BLaER1 (cell line): ENCODE measurements at regions not wholly inside any gene's neighbourhood (a gene's known extent, or its start where the extent isn't known, plus 50 kb on each side); places are given as distances from the start of the nearest gene placed in this dataset.

Source experiments
- H3K27ac ChIP-seq: shearing (Covaris generic); formaldehyde crosslinking; 2 replicates; pipeline ENCODE4 v1.8.1; 2022
- H3K27me3 ChIP-seq: shearing (Covaris generic); formaldehyde crosslinking; 2 replicates; pipeline ENCODE4 v1.8.1; 2022
- H3K36me3 ChIP-seq: shearing (Covaris generic); formaldehyde crosslinking; 2 replicates; pipeline ENCODE4 v1.8.1; 2022
- H3K4me1 ChIP-seq: shearing (Covaris generic); formaldehyde crosslinking; 2 replicates; pipeline ENCODE4 v1.8.1; 2022
- H3K4me2 ChIP-seq: shearing (Covaris generic); formaldehyde crosslinking; 2 replicates; pipeline ENCODE4 v1.8.1; 2022
- H3K4me3 ChIP-seq: shearing (Covaris generic); formaldehyde crosslinking; 2 replicates; pipeline ENCODE4 v1.8.1; 2022
- H3K9ac ChIP-seq: shearing (Covaris generic); formaldehyde crosslinking; 2 replicates; pipeline ENCODE4 v1.8.1; 2022
- H3K9me3 ChIP-seq: shearing (Covaris generic); formaldehyde crosslinking; 2 replicates; pipeline ENCODE4 v1.8.1; 2022
- H4K20me1 ChIP-seq: shearing (Covaris generic); formaldehyde crosslinking; 2 replicates; pipeline ENCODE4 v1.8.1; 2022
- Cebpa-rat ChIP-seq: shearing (Covaris generic); IDR thresholded peaks from 2 replicates; pipeline ENCODE4 v1.8.1; 2022

- H3K9me3 ChIP-seq, result peaks cover 16% of the 10 kb centered on the region
- no peak overlapping the region for H3K9ac ChIP-seq
- H3K27ac ChIP-seq, result no peak overlapping the region
- H3K36me3 ChIP-seq, result peaks cover 11% of the 10 kb centered on the region; the same call in 1 of the 2 replicates
- no peak overlapping the region for H3K4me2 ChIP-seq
- no peak overlapping the region for H3K4me3 ChIP-seq
- H3K4me1 ChIP-seq, result peaks cover 24% of the 10 kb centered on the region
- no peaks in the 10 kb centered on the region for H4K20me1 ChIP-seq
- H3K27me3 ChIP-seq, result no peaks in the 10 kb centered on the region
- no peak for TF ChIP-seq Cebpa-rat
These were observed 455.8 kb downstream of the PCNX1 start for GRCh38 chr14:71362920-71363584.

GRCh38 chr14:71363946-71364925, 457.0 kb downstream of the PCNX1 start:
- Histone ChIP-seq H3K27me3 (no peaks in the 10 kb centered on the region), H3K4me3 (no peak overlapping the region), H3K4me2 (no peak overlapping the region), H3K27ac (no peak overlapping the region), H3K9me3 (peaks cover 4% of the 10 kb centered on the region), H4K20me1 (no peaks in the 10 kb centered on the region), H3K4me1 (peaks cover 18% of the 10 kb centered on the region), H3K9ac (no peak overlapping the region), H3K36me3 (no peaks in the 10 kb centered on the region)
- no peak for TF ChIP-seq Cebpa-rat

GRCh38 chr14:71365361-71365760, 458.1 kb downstream of the PCNX1 start:
- H3K4me3 ChIP-seq, result no peak overlapping the region
- H3K4me1 ChIP-seq, result peaks cover 11% of the 10 kb centered on the region
- H3K36me3 ChIP-seq, result no peaks in the 10 kb centered on the region
- no peak for TF ChIP-seq Cebpa-rat
- H3K9ac ChIP-seq, result no peak overlapping the region
- H3K9me3 ChIP-seq, result no peaks in the 10 kb centered on the region; the same call in 1 of the 2 replicates
- H4K20me1 ChIP-seq, result no peaks in the 10 kb centered on the region
- no peak overlapping the region for H3K27ac ChIP-seq
- H3K4me2 ChIP-seq, result no peak overlapping the region
- no peaks in the 10 kb centered on the region for H3K27me3 ChIP-seq

GRCh38 chr14:71366861-71367260, 459.6 kb downstream of the PCNX1 start:
- Histone ChIP-seq H3K4me1 (no peaks in the 10 kb centered on the region), H3K27ac (no peak overlapping the region), H3K9me3 (no peaks in the 10 kb centered on the region; the same call in 1 of the 2 replicates), H3K9ac (no peak overlapping the region), H3K36me3 (no peaks in the 10 kb centered on the region), H3K4me3 (no peak overlapping the region), H4K20me1 (no peaks in the 10 kb centered on the region), H3K27me3 (no peaks in the 10 kb centered on the region), H3K4me2 (no peak overlapping the region)
- no peak for TF ChIP-seq Cebpa-rat

- Histone ChIP-seq H3K4me2 (no peak overlapping the region), H3K9me3 (peaks cover 12% of the 10 kb centered on the region), H3K4me1 (no peaks in the 10 kb centered on the region), H3K27me3 (no peaks in the 10 kb centered on the region), H3K4me3 (no peak overlapping the region), H4K20me1 (no peaks in the 10 kb centered on the region), H3K9ac (no peak overlapping the region), H3K27ac (no peak overlapping the region), H3K36me3 (no peaks in the 10 kb centered on the region)
- no peak for TF ChIP-seq Cebpa-rat
These were observed 464.6 kb downstream of the PCNX1 start for GRCh38 chr14:71371711-71372396.

GRCh38 chr14:71372411-71372838, 465.2 kb downstream of the PCNX1 start:
- no peak for TF ChIP-seq Cebpa-rat
- H3K27me3 ChIP-seq, result no peaks in the 10 kb centered on the region
- H3K9ac ChIP-seq, result no peak overlapping the region
- H3K9me3 ChIP-seq, result peaks cover 17% of the 10 kb centered on the region
- H3K36me3 ChIP-seq, result no peaks in the 10 kb centered on the region
- no peak overlapping the region for H3K27ac ChIP-seq
- no peaks in the 10 kb centered on the region for H3K4me1 ChIP-seq
- no peak overlapping the region for H3K4me3 ChIP-seq
- no peak overlapping the region for H3K4me2 ChIP-seq
- no peaks in the 10 kb centered on the region for H4K20me1 ChIP-seq

- H3K4me1 ChIP-seq, result no peaks in the 10 kb centered on the region
- H3K27me3 ChIP-seq, result no peaks in the 10 kb centered on the region
- no peak overlapping the region for H3K27ac ChIP-seq
- no peaks in the 10 kb centered on the region for H4K20me1 ChIP-seq
- H3K9me3 ChIP-seq, result peaks cover 28% of the 10 kb centered on the region
- H3K36me3 ChIP-seq, result no peaks in the 10 kb centered on the region
- TF ChIP-seq Cebpa-rat, result no peak
- H3K4me2 ChIP-seq, result no peak overlapping the region
- no peak overlapping the region for H3K4me3 ChIP-seq
- no peak overlapping the region for H3K9ac ChIP-seq
These were observed 466.5 kb downstream of the PCNX1 start for GRCh38 chr14:71373773-71374172.

GRCh38 chr14:71374989-71375388, 467.7 kb downstream of the PCNX1 start:
- no peaks in the 10 kb centered on the region for H3K4me1 ChIP-seq
- peaks cover 37% of the 10 kb centered on the region for H3K9me3 ChIP-seq
- no peaks in the 10 kb centered on the region for H3K36me3 ChIP-seq
- no peak for TF ChIP-seq Cebpa-rat
- H4K20me1 ChIP-seq, result no peaks in the 10 kb centered on the region
- H3K27me3 ChIP-seq, result no peaks in the 10 kb centered on the region
- no peak overlapping the region for H3K4me3 ChIP-seq
- no peak overlapping the region for H3K4me2 ChIP-seq
- no peak overlapping the region for H3K27ac ChIP-seq
- H3K9ac ChIP-seq, result no peak overlapping the region

- H3K27me3 ChIP-seq, result no peaks in the 10 kb centered on the region
- H3K4me2 ChIP-seq, result no peak overlapping the region
- peaks cover 41% of the 10 kb centered on the region for H3K9me3 ChIP-seq
- no peak overlapping the region for H3K4me3 ChIP-seq
- H3K4me1 ChIP-seq, result no peaks in the 10 kb centered on the region
- no peak overlapping the region for H3K27ac ChIP-seq
- H4K20me1 ChIP-seq, result no peaks in the 10 kb centered on the region
- no peaks in the 10 kb centered on the region for H3K36me3 ChIP-seq
- H3K9ac ChIP-seq, result no peak overlapping the region
- no peak for TF ChIP-seq Cebpa-rat
These were observed 469.8 kb downstream of the PCNX1 start for GRCh38 chr14:71377099-71377498.
